HCT116 (cell line): ENCODE measurements at regions not wholly inside any gene's neighbourhood (a gene's known extent, or its start where the extent isn't known, plus 50 kb on each side); places are given as distances from the start of the nearest gene placed in this dataset.

Experiments used
- ATAC-seq: fragments of 200-7000 bp; cut with Tn5 transposase; 2 replicates; pipeline ENCODE4 v1.9.1; 2020; ENCODE audit warnings: mild to moderate bottlenecking, moderate library complexity
- BruUV-seq: library from RNA; stranded (reverse); fragments of 400-500 nt; replicated peaks from 2 replicates; lab custom pipeline; 2021; lab: Mats Ljungman, UMichigan
- CTCF ChIA-PET: fragments of 300-600 bp; sonication (Branson Sonifier 250); formaldehyde crosslinking; loops from one replicate; lab custom pipeline; 2021; ENCODE audit warnings: antibody characterized with exemption; lab: Charles Lee
- POLR2A ChIA-PET: fragments of 300-600, 350-600 bp; sonication (Branson Sonifier 250); formaldehyde crosslinking; loops from one replicate; lab custom pipeline; 2021; ENCODE audit warnings: antibody characterized with exemption; lab: Charles Lee
- RAD21 ChIA-PET, 2 experiments: fragments of 300-600 bp; sonication (Branson Sonifier 250); formaldehyde crosslinking; loops; one replicate each; lab custom pipeline; 2023; ENCODE audit warnings: low total read pairs in 2 of 2; ENCODE audit not compliant: uncharacterized antibody in 2 of 2, unreplicated experiment in 2 of 2, low non-redundant PET in 1 of 2; lab: Charles Lee
- DNase-seq: peaks from one replicate; pipeline ENCODE4 v3.0.0-alpha.2; 2010; ENCODE audit warnings: low read depth, low spot score
- H2AFZ ChIP-seq: fragments of 200-600 bp; shearing (Covaris generic), sonication (generic); 2 replicates; pipeline ENCODE4 v1.6.1; 2017; ENCODE audit warnings: low read depth, mixed run types, mixed read lengths, antibody characterized with exemption, low read length; ENCODE audit not compliant: poor library complexity, severe bottlenecking
- H3K27ac ChIP-seq: 2 replicates; pipeline ENCODE4 v1.5.1; 2012; ENCODE audit warnings: low read depth, low read length
- H3K27me3 ChIP-seq: fragments of 200-600 bp; sonication (generic); 2 replicates; pipeline ENCODE4 v1.6.1; 2016; ENCODE audit warnings: mixed run types, low read length, mixed read lengths; ENCODE audit not compliant: insufficient read depth
- H3K36me3 ChIP-seq, 2 experiments: fragments of 200-500 bp in 1 of 2; fragments of 200-600 bp in 1 of 2; sonication (Bioruptor generic) in 1 of 2; sonication (generic) in 1 of 2; 2 replicates each; pipeline versions ENCODE4 v1.5.1 to v1.6.1; 2014 to 2016; ENCODE audit warnings: low read length in 2 of 2, inconsistent platforms in 1 of 2, mixed read lengths in 1 of 2, mixed run types in 1 of 2; ENCODE audit not compliant: insufficient read depth in 2 of 2, control insufficient read depth in 1 of 2
- H3K4me1 ChIP-seq, 2 experiments: fragments of 200-600 bp in 1 of 2; sonication (generic) in 1 of 2; 2 replicates each; pipeline versions ENCODE4 v1.5.1 to v1.6.1; 2012 to 2017; ENCODE audit warnings: low read length in 2 of 2, inconsistent platforms in 1 of 2, mild to moderate bottlenecking in 1 of 2, mixed read lengths in 1 of 2, mixed run types in 1 of 2, moderate library complexity in 1 of 2; ENCODE audit not compliant: insufficient read depth in 2 of 2, control insufficient read depth in 1 of 2
- H3K4me2 ChIP-seq: fragments of 200-600 bp; sonication (generic); 2 replicates; pipeline ENCODE4 v1.6.1; 2017; ENCODE audit warnings: mixed run types, low read length, mixed read lengths
- H3K4me3 ChIP-seq, 2 experiments: fragments of 200-600 bp in 1 of 2; sonication (generic) in 1 of 2; replicated peaks in 1 of 2; 2 replicates each; pipeline ENCODE4 v1.5.1; 2011 to 2016; ENCODE audit warnings: low read length in 2 of 2, control low read depth in 1 of 2, low read depth in 1 of 2, mild to moderate bottlenecking in 1 of 2, mixed read lengths in 1 of 2, mixed run types in 1 of 2
- H3K79me2 ChIP-seq: fragments of 200-600 bp; sonication (generic); 2 replicates; pipeline ENCODE4 v1.6.1; 2017; ENCODE audit warnings: mild to moderate bottlenecking, mixed run types, low read length, moderate library complexity, mixed read lengths; ENCODE audit not compliant: insufficient read depth
- H3K9ac ChIP-seq: fragments of 200-600 bp; sonication (generic); 2 replicates; pipeline ENCODE4 v1.6.1; 2016; ENCODE audit warnings: low read length, mixed read lengths
- H3K9me2 ChIP-seq: fragments of 200-600 bp; sonication (generic), shearing (Covaris generic); 2 replicates; pipeline ENCODE4 v1.6.1; 2017; ENCODE audit warnings: mixed run types, mild to moderate bottlenecking, moderate library complexity; ENCODE audit not compliant: insufficient read depth
- H3K9me3 ChIP-seq, 2 experiments: fragments of 200-500 bp in 1 of 2; fragments of 200-600 bp in 1 of 2; sonication (Bioruptor generic) in 1 of 2; sonication (generic) in 1 of 2; 2 replicates each; pipeline ENCODE4 v1.6.1; 2014 to 2017; ENCODE audit warnings: low read length in 2 of 2, mixed read lengths in 2 of 2, inconsistent platforms in 1 of 2, low read depth in 1 of 2, mild to moderate bottlenecking in 1 of 2, mixed run types in 1 of 2, moderate library complexity in 1 of 2; ENCODE audit not compliant: control insufficient read depth in 1 of 2, insufficient read depth in 1 of 2
- H4K20me1 ChIP-seq: fragments of 200-600 bp; sonication (generic), shearing (Covaris generic); 2 replicates; pipeline ENCODE4 v1.6.1; 2017; ENCODE audit warnings: mixed run types, mild to moderate bottlenecking, moderate library complexity; ENCODE audit not compliant: insufficient read depth
- CBX3 ChIP-seq: IDR thresholded peaks from 2 replicates; pipeline ENCODE4 v1.6.1; 2012; ENCODE audit warnings: low read depth
- EGR1 ChIP-seq: IDR thresholded peaks from 2 replicates; pipeline ENCODE4 v1.6.1; 2012; ENCODE audit warnings: low read depth
- ELF1 ChIP-seq: IDR thresholded peaks from 2 replicates; pipeline ENCODE4 v1.6.1; 2012; ENCODE audit warnings: low read depth, borderline replicate concordance
- EZH2 ChIP-seq: fragments of 200-600 bp; sonication (generic); IDR thresholded peaks from 2 replicates; pipeline ENCODE4 v1.6.1; 2017; ENCODE audit warnings: antibody characterized with exemption, mixed run types
- EZH2phosphoT487 ChIP-seq: fragments of 200-600 bp; IDR thresholded peaks from 2 replicates; pipeline ENCODE4 v1.6.1; 2018; ENCODE audit warnings: antibody characterized with exemption, borderline replicate concordance
- FOSL1 ChIP-seq: IDR thresholded peaks from 2 replicates; pipeline ENCODE4 v1.6.1; 2012; ENCODE audit warnings: low read depth
- RAD21 ChIP-seq: IDR thresholded peaks from 2 replicates; pipeline ENCODE4 v1.6.1; 2012; ENCODE audit warnings: low read depth, mild to moderate bottlenecking
- SRF ChIP-seq: IDR thresholded peaks from 2 replicates; pipeline ENCODE4 v1.6.1; 2012; ENCODE audit warnings: low read depth
- ZNF274 ChIP-seq: fragments of 200-500 bp; sonication (Bioruptor generic); IDR thresholded peaks from 2 replicates; pipeline ENCODE4 v1.6.1; 2014; ENCODE audit warnings: mild to moderate bottlenecking, low read depth, low read length, inconsistent platforms
- intact Hi-C: fragments of 100-400 bp; cut with micrococcal nuclease; formaldehyde crosslinking; loops from 2 replicates; pipeline ENCODE4 v1.10.0; 2022
- TF ChIP-seq, protein P1 (sequence below): IDR thresholded peaks from 2 replicates; pipeline ENCODE4 v1.6.1; 2011; ENCODE audit warnings: mild to moderate bottlenecking, low read length, moderate library complexity; ENCODE audit not compliant: insufficient replicate concordance; ENCODE audit errors: extremely low read depth
- TF ChIP-seq, protein P2 (sequence below): IDR thresholded peaks from 2 replicates; pipeline ENCODE4 v1.6.1; 2012; ENCODE audit warnings: low read depth
- TF ChIP-seq, protein P3 (sequence below): IDR thresholded peaks from 2 replicates; pipeline ENCODE4 v1.6.1; 2012
- TF ChIP-seq, protein P4 (sequence below): IDR thresholded peaks from 2 replicates; pipeline ENCODE4 v1.6.1; 2012

DNA sequence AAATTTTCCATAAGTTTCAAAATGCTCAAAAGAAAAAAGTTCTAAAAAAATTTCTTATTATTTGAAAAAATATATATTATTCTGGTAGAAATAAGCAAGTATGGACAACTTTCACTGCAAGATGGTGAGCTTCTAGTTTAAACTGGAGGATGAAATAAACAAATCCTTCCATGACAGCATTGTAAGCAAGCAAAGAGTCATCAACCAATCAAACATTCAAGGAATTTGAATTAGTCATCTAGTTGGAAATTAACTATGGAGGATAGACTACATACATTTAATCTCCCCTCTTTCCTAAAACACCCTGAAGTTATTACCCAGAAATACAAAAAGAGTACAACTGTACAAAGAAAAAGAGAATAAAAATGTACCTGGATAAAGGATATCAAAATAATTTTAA lies 51.0 kb upstream of the IRX5 start:
- CTCF ChIA-PET: no interaction called here
- no peaks in the 10 kb centered on the region for H4K20me1 ChIP-seq
- no peak for ATAC-seq

DNA sequence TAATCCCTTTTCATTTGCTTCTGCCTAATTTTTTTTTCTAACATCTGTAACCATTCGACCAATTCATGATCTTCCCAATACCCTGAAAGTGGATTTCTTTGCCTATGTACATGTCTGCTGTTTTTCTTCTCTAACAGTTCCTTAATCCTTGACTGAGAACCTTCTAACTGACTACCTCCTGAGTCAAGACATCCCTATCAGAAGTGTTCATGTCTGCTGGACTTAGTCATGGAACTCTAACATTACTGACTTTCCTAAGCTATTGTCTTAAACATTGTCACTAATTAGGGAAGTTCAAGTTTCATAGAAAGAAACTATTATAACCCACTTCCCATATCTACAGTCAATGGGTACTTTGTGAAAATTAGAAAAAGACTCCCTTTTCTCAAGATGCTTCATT lies 52.4 kb upstream of the IRX5 start:
- DNase-seq (no peak), ATAC-seq (no peak)
- BruUV-seq: no TSS peak
- H3K4me1 ChIP-seq: no peaks in the 10 kb centered on the region
- H3K9me3 ChIP-seq: no peaks in the 10 kb centered on the region
- no peaks in the 10 kb centered on the region for H4K20me1 ChIP-seq
- no peaks in the 10 kb centered on the region for H3K27me3 ChIP-seq
- H2AFZ ChIP-seq: no peak overlapping the region
- CTCF ChIA-PET: no interaction called here
- no peak overlapping the region for H3K4me2 ChIP-seq
- H3K9ac ChIP-seq: no peak overlapping the region
- intact Hi-C loops: no loop called here
- H3K9me2 ChIP-seq: no peaks in the 10 kb centered on the region
- no peak overlapping the region for H3K27ac ChIP-seq
- RAD21 ChIA-PET: no interaction called here
- H3K79me2 ChIP-seq: no peaks in the 10 kb centered on the region
- no peaks in the 10 kb centered on the region for H3K36me3 ChIP-seq
- POLR2A ChIA-PET: no interaction called here
- no peak overlapping the region for H3K4me3 ChIP-seq
- TF ChIP-seq EZH2phosphoT487 (no peak), EGR1 (no peak), CBX3 (no peak), SRF (no peak), ELF1 (no peak), FOSL1 (no peak), RAD21 (no peak)
- TF ChIP-seq, protein P1, sequence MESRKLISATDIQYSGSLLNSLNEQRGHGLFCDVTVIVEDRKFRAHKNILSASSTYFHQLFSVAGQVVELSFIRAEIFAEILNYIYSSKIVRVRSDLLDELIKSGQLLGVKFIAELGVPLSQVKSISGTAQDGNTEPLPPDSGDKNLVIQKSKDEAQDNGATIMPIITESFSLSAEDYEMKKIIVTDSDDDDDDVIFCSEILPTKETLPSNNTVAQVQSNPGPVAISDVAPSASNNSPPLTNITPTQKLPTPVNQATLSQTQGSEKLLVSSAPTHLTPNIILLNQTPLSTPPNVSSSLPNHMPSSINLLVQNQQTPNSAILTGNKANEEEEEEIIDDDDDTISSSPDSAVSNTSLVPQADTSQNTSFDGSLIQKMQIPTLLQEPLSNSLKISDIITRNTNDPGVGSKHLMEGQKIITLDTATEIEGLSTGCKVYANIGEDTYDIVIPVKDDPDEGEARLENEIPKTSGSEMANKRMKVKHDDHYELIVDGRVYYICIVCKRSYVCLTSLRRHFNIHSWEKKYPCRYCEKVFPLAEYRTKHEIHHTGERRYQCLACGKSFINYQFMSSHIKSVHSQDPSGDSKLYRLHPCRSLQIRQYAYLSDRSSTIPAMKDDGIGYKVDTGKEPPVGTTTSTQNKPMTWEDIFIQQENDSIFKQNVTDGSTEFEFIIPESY: no peak
- TF ChIP-seq, protein P2, sequence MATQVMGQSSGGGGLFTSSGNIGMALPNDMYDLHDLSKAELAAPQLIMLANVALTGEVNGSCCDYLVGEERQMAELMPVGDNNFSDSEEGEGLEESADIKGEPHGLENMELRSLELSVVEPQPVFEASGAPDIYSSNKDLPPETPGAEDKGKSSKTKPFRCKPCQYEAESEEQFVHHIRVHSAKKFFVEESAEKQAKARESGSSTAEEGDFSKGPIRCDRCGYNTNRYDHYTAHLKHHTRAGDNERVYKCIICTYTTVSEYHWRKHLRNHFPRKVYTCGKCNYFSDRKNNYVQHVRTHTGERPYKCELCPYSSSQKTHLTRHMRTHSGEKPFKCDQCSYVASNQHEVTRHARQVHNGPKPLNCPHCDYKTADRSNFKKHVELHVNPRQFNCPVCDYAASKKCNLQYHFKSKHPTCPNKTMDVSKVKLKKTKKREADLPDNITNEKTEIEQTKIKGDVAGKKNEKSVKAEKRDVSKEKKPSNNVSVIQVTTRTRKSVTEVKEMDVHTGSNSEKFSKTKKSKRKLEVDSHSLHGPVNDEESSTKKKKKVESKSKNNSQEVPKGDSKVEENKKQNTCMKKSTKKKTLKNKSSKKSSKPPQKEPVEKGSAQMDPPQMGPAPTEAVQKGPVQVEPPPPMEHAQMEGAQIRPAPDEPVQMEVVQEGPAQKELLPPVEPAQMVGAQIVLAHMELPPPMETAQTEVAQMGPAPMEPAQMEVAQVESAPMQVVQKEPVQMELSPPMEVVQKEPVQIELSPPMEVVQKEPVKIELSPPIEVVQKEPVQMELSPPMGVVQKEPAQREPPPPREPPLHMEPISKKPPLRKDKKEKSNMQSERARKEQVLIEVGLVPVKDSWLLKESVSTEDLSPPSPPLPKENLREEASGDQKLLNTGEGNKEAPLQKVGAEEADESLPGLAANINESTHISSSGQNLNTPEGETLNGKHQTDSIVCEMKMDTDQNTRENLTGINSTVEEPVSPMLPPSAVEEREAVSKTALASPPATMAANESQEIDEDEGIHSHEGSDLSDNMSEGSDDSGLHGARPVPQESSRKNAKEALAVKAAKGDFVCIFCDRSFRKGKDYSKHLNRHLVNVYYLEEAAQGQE: no peak
- TF ChIP-seq, protein P3, sequence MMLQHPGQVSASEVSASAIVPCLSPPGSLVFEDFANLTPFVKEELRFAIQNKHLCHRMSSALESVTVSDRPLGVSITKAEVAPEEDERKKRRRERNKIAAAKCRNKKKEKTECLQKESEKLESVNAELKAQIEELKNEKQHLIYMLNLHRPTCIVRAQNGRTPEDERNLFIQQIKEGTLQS: no peak

More for the DNA sequence above, 51.0 kb upstream of the IRX5 start:
- intact Hi-C loops: no loop called here
- no peak overlapping the region for H2AFZ ChIP-seq
- no peak overlapping the region for H3K4me2 ChIP-seq
- RAD21 ChIA-PET: no interaction called here
- POLR2A ChIA-PET: no interaction called here
- DNase-seq: no peak
- no peaks in the 10 kb centered on the region for H3K9me3 ChIP-seq
- no peaks in the 10 kb centered on the region for H3K9me2 ChIP-seq
- no TSS peak for BruUV-seq
- TF ChIP-seq, protein P4, sequence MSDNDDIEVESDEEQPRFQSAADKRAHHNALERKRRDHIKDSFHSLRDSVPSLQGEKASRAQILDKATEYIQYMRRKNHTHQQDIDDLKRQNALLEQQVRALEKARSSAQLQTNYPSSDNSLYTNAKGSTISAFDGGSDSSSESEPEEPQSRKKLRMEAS: no peak
- TF ChIP-seq EZH2phosphoT487: no peak
- no peak for TF ChIP-seq EZH2
- no peak for TF ChIP-seq FOSL1
- no peak for TF ChIP-seq ZNF274
- no peaks in the 10 kb centered on the region for H3K27me3 ChIP-seq
- H3K27ac ChIP-seq: no peak overlapping the region
- H3K36me3 ChIP-seq: no peaks in the 10 kb centered on the region
- no peaks in the 10 kb centered on the region for H3K79me2 ChIP-seq
- no peak overlapping the region for H3K4me3 ChIP-seq
- no peak overlapping the region for H3K9ac ChIP-seq
- no peaks in the 10 kb centered on the region for H3K4me1 ChIP-seq
